Astrocyte (in vitro differentiated cells and primary cell): ENCODE measurements at regions not wholly inside any gene's neighbourhood (a gene's known extent, or its start where the extent isn't known, plus 50 kb on each side); places are given as distances from the start of the nearest gene placed in this dataset.
"Not testable (repeated sequence)": the region's sequence is repeated elsewhere in the genome, so short reads cannot be mapped to it uniquely, and the experiment has no call there.

Source experiments
- DNase-seq: peaks from one replicate; pipeline ENCODE4 v3.0.0-alpha.2; 2010; ENCODE audit warnings: low read depth
- FAIRE-seq: peaks from 2 replicates; lab custom pipeline; 2011; peaks lifted over from hg19 to GRCh38; lab: Jason Lieb, UNC
- H2AFZ ChIP-seq: 2 replicates; pipeline ENCODE4 v1.6.0; 2012; ENCODE audit warnings: low read depth, low read length, inconsistent platforms
- H3K27ac ChIP-seq: 2 replicates; pipeline ENCODE4 v1.5.1; 2011; ENCODE audit warnings: low read depth, low read length, inconsistent platforms
- H3K27me3 ChIP-seq: 2 replicates; pipeline ENCODE4 v1.6.0; 2011; ENCODE audit warnings: low read length, inconsistent platforms; ENCODE audit not compliant: insufficient read depth
- H3K36me3 ChIP-seq: 2 replicates; pipeline ENCODE4 v1.5.1; 2011; ENCODE audit warnings: low read length, inconsistent platforms; ENCODE audit not compliant: insufficient read depth
- H3K4me1 ChIP-seq: 2 replicates; pipeline ENCODE4 v1.5.1; 2011; ENCODE audit warnings: low read length, inconsistent platforms; ENCODE audit not compliant: insufficient read depth
- H3K4me2 ChIP-seq: 2 replicates; pipeline ENCODE4 v1.6.0; 2012; ENCODE audit warnings: low read length, inconsistent platforms
- H3K4me3 ChIP-seq: 2 replicates; pipeline ENCODE4 v1.5.1; 2011; ENCODE audit warnings: low read depth, mild to moderate bottlenecking, low read length, inconsistent platforms; ENCODE audit not compliant: insufficient read depth
- H3K79me2 ChIP-seq: 2 replicates; pipeline ENCODE4 v1.6.0; 2012; ENCODE audit warnings: mild to moderate bottlenecking, low read length, inconsistent platforms; ENCODE audit not compliant: insufficient read depth
- H3K9ac ChIP-seq: 2 replicates; pipeline ENCODE4 v1.6.0; 2012; ENCODE audit warnings: mild to moderate bottlenecking, low read length, inconsistent platforms
- H3K9me3 ChIP-seq: 2 replicates; pipeline ENCODE4 v1.5.1; 2012; ENCODE audit warnings: low read depth, mild to moderate bottlenecking, low read length, inconsistent platforms; ENCODE audit not compliant: insufficient read depth
- H4K20me1 ChIP-seq: 2 replicates; pipeline ENCODE4 v1.6.0; 2012; ENCODE audit warnings: low read length, inconsistent platforms; ENCODE audit not compliant: insufficient read depth
- H3K27ac Mint-ChIP-seq: one replicate; pipeline ENCODE4 v1.8.0; 2021; ENCODE audit warnings: mild to moderate bottlenecking, mixed read lengths; ENCODE audit not compliant: unreplicated experiment
- H3K27me3 Mint-ChIP-seq: one replicate; pipeline ENCODE4 v1.8.0; 2021; ENCODE audit warnings: low read depth, mixed read lengths; ENCODE audit not compliant: unreplicated experiment
- H3K36me3 Mint-ChIP-seq: one replicate; pipeline ENCODE4 v1.8.0; 2021; ENCODE audit warnings: low read depth, mixed read lengths; ENCODE audit not compliant: unreplicated experiment
- H3K4me1 Mint-ChIP-seq: one replicate; pipeline ENCODE4 v1.8.0; 2021; ENCODE audit warnings: low read depth, mixed read lengths; ENCODE audit not compliant: unreplicated experiment
- H3K4me3 Mint-ChIP-seq: one replicate; pipeline ENCODE4 v1.8.0; 2021; ENCODE audit warnings: mild to moderate bottlenecking, moderate library complexity, mixed read lengths; ENCODE audit not compliant: unreplicated experiment
- H3K9me3 Mint-ChIP-seq: one replicate; pipeline ENCODE4 v1.8.0; 2021; ENCODE audit warnings: mild to moderate bottlenecking, mixed read lengths; ENCODE audit not compliant: unreplicated experiment
- CTCF ChIP-seq: IDR thresholded peaks from 2 replicates; pipeline ENCODE4 v1.5.1; 2011; ENCODE audit warnings: low read depth, mild to moderate bottlenecking, inconsistent platforms, low read length, moderate library complexity; ENCODE audit not compliant: insufficient read depth
- EZH2 ChIP-seq: IDR thresholded peaks from 2 replicates; pipeline ENCODE4 v1.6.1; 2012; ENCODE audit warnings: mild to moderate bottlenecking, low read length, inconsistent platforms; ENCODE audit not compliant: insufficient read depth

GRCh38 chr13:109985871-109986450 is 199.6 kb upstream of the IRS2 start:
- Mint-ChIP-seq H3K36me3 (no peaks in the 10 kb centered on the region), H3K27ac (no peak overlapping the region), H3K27me3 (no peaks in the 10 kb centered on the region), H3K4me3 (no peak overlapping the region), H3K9me3 (peaks cover 1% of the 10 kb centered on the region), H3K4me1 (peaks cover 19% of the 10 kb centered on the region)
- FAIRE-seq, result peak; percentile 34
- Histone ChIP-seq H3K4me3 (no peak overlapping the region), H3K79me2 (no peaks in the 10 kb centered on the region), H3K4me1 (peaks cover 8% of the 10 kb centered on the region), H4K20me1 (no peaks in the 10 kb centered on the region), H2AFZ (no peak overlapping the region), H3K27ac (no peak overlapping the region), H3K9me3 (no peaks in the 10 kb centered on the region), H3K4me2 (no peak overlapping the region), H3K27me3 (no peaks in the 10 kb centered on the region), H3K36me3 (no peaks in the 10 kb centered on the region), H3K9ac (no peak overlapping the region)
- no peak for DNase-seq
- TF ChIP-seq EZH2, result no peak
- no peak for TF ChIP-seq CTCF

GRCh38 chr13:109983447-109983846 is 197.1 kb upstream of the IRS2 start:
- Histone ChIP-seq H3K4me3 (no peak overlapping the region), H3K27ac (no peak overlapping the region), H3K36me3 (no peaks in the 10 kb centered on the region), H2AFZ (no peak overlapping the region), H3K27me3 (no peaks in the 10 kb centered on the region), H3K9ac (no peak overlapping the region), H3K79me2 (no peaks in the 10 kb centered on the region), H3K4me2 (no peak overlapping the region), H3K9me3 (no peaks in the 10 kb centered on the region), H4K20me1 (no peaks in the 10 kb centered on the region), H3K4me1 (no peaks in the 10 kb centered on the region)
- H3K4me3 Mint-ChIP-seq, result no peak overlapping the region
- no peaks in the 10 kb centered on the region for H3K27me3 Mint-ChIP-seq
- no peaks in the 10 kb centered on the region for H3K9me3 Mint-ChIP-seq
- peaks cover 10% of the 10 kb centered on the region for H3K4me1 Mint-ChIP-seq
- no peak for FAIRE-seq
- TF ChIP-seq CTCF (no peak), EZH2 (no peak)
- no peak overlapping the region for H3K27ac Mint-ChIP-seq
- no peak for DNase-seq
- H3K36me3 Mint-ChIP-seq, result no peaks in the 10 kb centered on the region

GRCh38 chr13:109981000-109981399 is 194.6 kb upstream of the IRS2 start:
- FAIRE-seq, result no peak
- no peak overlapping the region for H2AFZ ChIP-seq
- H3K27me3 ChIP-seq, result no peaks in the 10 kb centered on the region
- no peak overlapping the region for H3K9ac ChIP-seq
- H4K20me1 ChIP-seq, result no peaks in the 10 kb centered on the region
- Mint-ChIP-seq H3K4me3 (no peak overlapping the region), H3K4me1 (peaks cover 7% of the 10 kb centered on the region), H3K27ac (no peak overlapping the region), H3K27me3 (peaks cover 3% of the 10 kb centered on the region), H3K9me3 (no peaks in the 10 kb centered on the region), H3K36me3 (no peaks in the 10 kb centered on the region)
- TF ChIP-seq EZH2 (no peak), CTCF (no peak)
- no peaks in the 10 kb centered on the region for H3K79me2 ChIP-seq
- no peaks in the 10 kb centered on the region for H3K4me1 ChIP-seq
- H3K4me3 ChIP-seq, result no peak overlapping the region
- H3K4me2 ChIP-seq, result no peak overlapping the region
- H3K36me3 ChIP-seq, result no peaks in the 10 kb centered on the region
- no peak overlapping the region for H3K27ac ChIP-seq
- no peak for DNase-seq
- H3K9me3 ChIP-seq, result no peaks in the 10 kb centered on the region

GRCh38 chr13:109979676-109980075 is 193.3 kb upstream of the IRS2 start:
- not testable (repeated sequence) for H3K9ac ChIP-seq, H2AFZ ChIP-seq, H3K36me3 ChIP-seq, H3K27ac Mint-ChIP-seq, H3K27me3 ChIP-seq, H3K79me2 ChIP-seq, H3K4me3 ChIP-seq, H3K4me3 Mint-ChIP-seq, H3K27me3 Mint-ChIP-seq, H3K4me2 ChIP-seq, DNase-seq, H3K9me3 ChIP-seq, H3K36me3 Mint-ChIP-seq, H3K27ac ChIP-seq, H3K9me3 Mint-ChIP-seq, H3K4me1 ChIP-seq, H3K4me1 Mint-ChIP-seq, H4K20me1 ChIP-seq
- peak; percentile 34 for FAIRE-seq
